GM23248 (cell line): ENCODE measurements at regions not wholly inside any gene's neighbourhood (a gene's known extent, or its start where the extent isn't known, plus 50 kb on each side); places are given as distances from the start of the nearest gene placed in this dataset.
"Not testable (repeated sequence)": the region's sequence is repeated elsewhere in the genome, so short reads cannot be mapped to it uniquely, and the experiment has no call there.

Source experiments
- EZH2 ChIP-seq: fragments of 200-600 bp; sonication (generic); IDR thresholded peaks from 2 replicates; pipeline ENCODE4 v1.6.1; 2018; ENCODE audit warnings: antibody characterized with exemption, mild to moderate bottlenecking; ENCODE audit not compliant: insufficient read depth, poor library complexity, severe bottlenecking
- EZH2phosphoT487 ChIP-seq: fragments of 200-600 bp; sonication (generic); IDR thresholded peaks from 2 replicates; pipeline ENCODE4 v1.6.1; 2018; ENCODE audit warnings: antibody characterized with exemption, moderate library complexity, mild to moderate bottlenecking, low read depth; ENCODE audit not compliant: insufficient read depth

- not testable (repeated sequence) for TF ChIP-seq EZH2, EZH2phosphoT487
Observed at GRCh38 chr1:146298575-146298897, 69.7 kb upstream of the NOTCH2NLA start.
